RWPE2 (cell line): ENCODE measurements at regions not wholly inside any gene's neighbourhood (a gene's known extent, or its start where the extent isn't known, plus 50 kb on each side); places are given as distances from the start of the nearest gene placed in this dataset.
"Not testable (repeated sequence)": the region's sequence is repeated elsewhere in the genome, so short reads cannot be mapped to it uniquely, and the experiment has no call there.

ENCODE experiments used
- ATAC-seq: fragments of 200-7000 bp; cut with Tn5 transposase; 3 replicates; pipeline ENCODE4 v1.9.1; 2021; ENCODE audit warnings: low read depth
- DNase-seq: peaks from one replicate; pipeline ENCODE4 v3.0.0-alpha.2; 2020; ENCODE audit warnings: low spot score
- H3K27ac ChIP-seq: fragments of 450-650 bp; 2 replicates; pipeline ENCODE4 v1.5.1; 2017; ENCODE audit warnings: mild to moderate bottlenecking; ENCODE audit not compliant: poor library complexity, severe bottlenecking
- H3K27me3 ChIP-seq: fragments of 250-450 bp; sonication (Bioruptor Pico); 2 replicates; pipeline ENCODE4 v1.5.1; 2021; ENCODE audit warnings: mild to moderate bottlenecking, moderate library complexity; ENCODE audit not compliant: insufficient read depth, poor library complexity, severe bottlenecking
- H3K36me3 ChIP-seq: fragments of 250-450 bp; sonication (Bioruptor Pico); 2 replicates; pipeline ENCODE4 v1.5.1; 2020; ENCODE audit warnings: low read depth, mild to moderate bottlenecking, moderate library complexity
- H3K4me1 ChIP-seq: fragments of 250-450 bp; sonication (Bioruptor Pico); 2 replicates; pipeline ENCODE4 v1.5.1; 2021; ENCODE audit warnings: mild to moderate bottlenecking, moderate library complexity; ENCODE audit not compliant: insufficient read depth, poor library complexity, severe bottlenecking
- H3K4me3 ChIP-seq: fragments of 250-450 bp; sonication (Bioruptor Pico); 2 replicates; pipeline ENCODE4 v1.5.1; 2021; ENCODE audit warnings: mild to moderate bottlenecking, moderate library complexity; ENCODE audit not compliant: severe bottlenecking
- H3K9me3 ChIP-seq: fragments of 250-450 bp; sonication (Bioruptor Pico); 2 replicates; pipeline ENCODE4 v1.5.1; 2021; ENCODE audit warnings: mild to moderate bottlenecking, moderate library complexity; ENCODE audit not compliant: severe bottlenecking
- CTCF ChIP-seq: fragments of 450-650 bp; IDR thresholded peaks from one replicate; pipeline ENCODE4 v1.5.1; 2017; ENCODE audit warnings: mild to moderate bottlenecking, moderate library complexity; ENCODE audit not compliant: poor library complexity, severe bottlenecking

- Histone ChIP-seq H3K4me3 (no peak overlapping the region), H3K9me3 (no peaks in the 10 kb centered on the region), H3K4me1 (peaks cover 6% of the 10 kb centered on the region), H3K36me3 (no peaks in the 10 kb centered on the region), H3K27ac (no peak overlapping the region), H3K27me3 (peaks cover 3% of the 10 kb centered on the region)
- DNase-seq (no peak), ATAC-seq (no peak)
- no peak for TF ChIP-seq CTCF
Measured at GRCh38 chr7:25598765-25599164, 370.5 kb upstream of the NPVF start.

- TF ChIP-seq CTCF = no peak
- Histone ChIP-seq H3K36me3 (no peaks in the 10 kb centered on the region), H3K27ac (no peak overlapping the region), H3K9me3 (no peaks in the 10 kb centered on the region), H3K27me3 (peaks cover 3% of the 10 kb centered on the region), H3K4me3 (no peak overlapping the region), H3K4me1 (peaks cover 6% of the 10 kb centered on the region)
- DNase-seq = no peak
- ATAC-seq = no peak
Measured at GRCh38 chr7:25600262-25600920, 372.1 kb upstream of the NPVF start.

GRCh38 chr7:25602730-25603426 is 374.6 kb upstream of the NPVF start:
- not testable (repeated sequence) for H3K36me3 ChIP-seq, H3K9me3 ChIP-seq, DNase-seq, H3K27me3 ChIP-seq, H3K27ac ChIP-seq, H3K4me1 ChIP-seq, ATAC-seq
- peak overlapping the region; percentile 31 for H3K4me3 ChIP-seq

DNA sequence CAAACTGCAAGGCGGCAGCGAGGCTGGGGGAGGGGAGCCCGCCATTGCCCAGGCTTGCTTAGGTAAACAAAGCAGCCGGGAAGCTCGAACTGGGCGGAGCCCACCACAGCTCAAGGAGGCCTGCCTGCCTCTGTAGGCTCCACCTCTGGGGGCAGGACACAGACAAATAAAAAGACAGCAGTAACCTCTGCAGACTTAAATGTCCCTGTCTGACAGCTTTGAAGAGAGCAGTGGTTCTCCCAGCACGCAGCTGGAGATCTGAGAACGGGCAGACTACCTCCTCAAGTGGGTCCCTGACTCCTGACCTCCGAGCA is 375.1 kb upstream of the NPVF start:
- H3K36me3 ChIP-seq, H3K27ac ChIP-seq, ATAC-seq, H3K4me1 ChIP-seq, H3K27me3 ChIP-seq, H3K9me3 ChIP-seq, DNase-seq: not testable (repeated sequence)
- H3K4me3 ChIP-seq = peak overlapping the region; percentile 31

DNA sequence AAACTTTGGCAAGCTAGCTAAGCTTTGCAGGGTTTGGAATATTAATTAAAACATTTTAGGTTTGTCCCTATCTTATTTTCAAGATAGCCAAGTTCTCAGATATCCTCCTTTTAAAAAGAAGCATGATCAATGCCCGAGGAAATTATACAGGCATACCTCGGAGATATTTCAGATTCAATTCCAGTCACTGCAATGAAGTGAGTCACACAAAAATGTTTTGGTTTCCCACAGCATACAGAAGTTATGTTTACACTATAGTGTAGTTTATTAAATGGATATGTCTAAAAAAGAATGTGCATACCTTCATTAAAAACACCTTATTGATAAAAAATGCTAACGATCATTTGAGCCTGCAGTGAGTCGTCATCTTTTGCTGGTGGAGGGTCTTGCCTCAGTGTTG is 382.9 kb upstream of the NPVF start:
- Histone ChIP-seq H3K4me3 (no peak overlapping the region), H3K36me3 (no peaks in the 10 kb centered on the region), H3K4me1 (no peaks in the 10 kb centered on the region), H3K27me3 (no peaks in the 10 kb centered on the region), H3K27ac (no peak overlapping the region), H3K9me3 (no peaks in the 10 kb centered on the region)
- ATAC-seq (no peak), DNase-seq (no peak)
- no peak for TF ChIP-seq CTCF

DNA sequence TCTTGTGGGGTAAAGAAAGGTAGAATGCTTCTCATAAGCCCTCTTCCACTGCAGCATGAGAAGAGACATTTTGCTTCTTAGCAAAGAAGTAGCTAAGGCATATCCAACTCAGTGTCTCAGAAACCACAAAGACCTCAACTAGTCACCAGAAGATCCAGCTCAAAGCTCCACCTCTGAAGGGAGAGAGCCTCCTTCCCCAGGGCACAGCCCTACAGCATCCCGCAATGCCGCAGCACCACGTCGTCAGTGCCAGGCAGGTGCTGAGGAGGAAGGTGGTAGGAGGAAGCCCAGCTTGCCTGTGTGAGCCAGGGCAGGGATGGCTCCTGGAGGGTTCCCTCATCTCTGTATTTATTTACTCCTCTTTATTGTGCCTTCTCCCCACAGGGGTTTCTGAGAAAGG is 385.6 kb upstream of the NPVF start:
- no peaks in the 10 kb centered on the region for H3K4me1 ChIP-seq

More for the DNA sequence above, 385.6 kb upstream of the NPVF start:
- Histone ChIP-seq H3K9me3 (no peaks in the 10 kb centered on the region), H3K27me3 (no peaks in the 10 kb centered on the region), H3K27ac (no peak overlapping the region), H3K4me3 (no peak overlapping the region), H3K36me3 (no peaks in the 10 kb centered on the region)
- TF ChIP-seq CTCF = no peak
- DNase-seq = no peak
- no peak for ATAC-seq
